ENCODE measurements at regions not wholly inside any gene's neighbourhood (a gene's known extent, or its start where the extent isn't known, plus 50 kb on each side); places are given as distances from the start of the nearest gene placed in this dataset.

DNA sequence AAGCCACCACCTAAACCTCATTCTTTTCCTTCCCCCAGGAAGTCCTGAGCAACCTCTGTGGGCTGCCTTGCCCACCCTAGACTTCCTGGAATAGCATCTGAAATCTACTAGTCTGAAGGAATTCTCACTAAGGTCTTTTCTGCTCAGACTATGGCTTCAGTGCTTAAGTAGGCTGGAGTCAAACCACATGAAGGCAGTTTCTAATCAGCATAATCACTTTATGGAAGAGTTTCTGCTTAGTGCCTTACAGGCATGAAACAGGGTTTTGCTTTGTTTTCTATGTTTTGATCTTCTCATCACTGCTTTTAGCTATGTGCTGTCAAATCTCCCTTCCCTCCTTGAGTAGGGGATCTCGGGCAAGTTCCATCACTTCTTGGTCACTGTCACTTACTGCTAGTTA, 117.7 kb downstream of the WT1 start:
- TF ChIP-seq, protein P1, sequence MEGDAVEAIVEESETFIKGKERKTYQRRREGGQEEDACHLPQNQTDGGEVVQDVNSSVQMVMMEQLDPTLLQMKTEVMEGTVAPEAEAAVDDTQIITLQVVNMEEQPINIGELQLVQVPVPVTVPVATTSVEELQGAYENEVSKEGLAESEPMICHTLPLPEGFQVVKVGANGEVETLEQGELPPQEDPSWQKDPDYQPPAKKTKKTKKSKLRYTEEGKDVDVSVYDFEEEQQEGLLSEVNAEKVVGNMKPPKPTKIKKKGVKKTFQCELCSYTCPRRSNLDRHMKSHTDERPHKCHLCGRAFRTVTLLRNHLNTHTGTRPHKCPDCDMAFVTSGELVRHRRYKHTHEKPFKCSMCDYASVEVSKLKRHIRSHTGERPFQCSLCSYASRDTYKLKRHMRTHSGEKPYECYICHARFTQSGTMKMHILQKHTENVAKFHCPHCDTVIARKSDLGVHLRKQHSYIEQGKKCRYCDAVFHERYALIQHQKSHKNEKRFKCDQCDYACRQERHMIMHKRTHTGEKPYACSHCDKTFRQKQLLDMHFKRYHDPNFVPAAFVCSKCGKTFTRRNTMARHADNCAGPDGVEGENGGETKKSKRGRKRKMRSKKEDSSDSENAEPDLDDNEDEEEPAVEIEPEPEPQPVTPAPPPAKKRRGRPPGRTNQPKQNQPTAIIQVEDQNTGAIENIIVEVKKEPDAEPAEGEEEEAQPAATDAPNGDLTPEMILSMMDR (IDR thresholded peaks at IDR 0.05) = no peak
- Histone ChIP-seq H3K9me3 (no peaks in the 10 kb centered on the region), H3K36me3 (ENCODE audit: low read depth) (no peaks in the 10 kb centered on the region), H3K4me3 (no peak overlapping the region), H3K4me1 (ENCODE audit: low read depth) (no peaks in the 10 kb centered on the region)
- ATAC-seq (no peak), DNase-seq (no peak)
- intact Hi-C loops (cut with DNase I, micrococcal nuclease) = no loop called here

DNA sequence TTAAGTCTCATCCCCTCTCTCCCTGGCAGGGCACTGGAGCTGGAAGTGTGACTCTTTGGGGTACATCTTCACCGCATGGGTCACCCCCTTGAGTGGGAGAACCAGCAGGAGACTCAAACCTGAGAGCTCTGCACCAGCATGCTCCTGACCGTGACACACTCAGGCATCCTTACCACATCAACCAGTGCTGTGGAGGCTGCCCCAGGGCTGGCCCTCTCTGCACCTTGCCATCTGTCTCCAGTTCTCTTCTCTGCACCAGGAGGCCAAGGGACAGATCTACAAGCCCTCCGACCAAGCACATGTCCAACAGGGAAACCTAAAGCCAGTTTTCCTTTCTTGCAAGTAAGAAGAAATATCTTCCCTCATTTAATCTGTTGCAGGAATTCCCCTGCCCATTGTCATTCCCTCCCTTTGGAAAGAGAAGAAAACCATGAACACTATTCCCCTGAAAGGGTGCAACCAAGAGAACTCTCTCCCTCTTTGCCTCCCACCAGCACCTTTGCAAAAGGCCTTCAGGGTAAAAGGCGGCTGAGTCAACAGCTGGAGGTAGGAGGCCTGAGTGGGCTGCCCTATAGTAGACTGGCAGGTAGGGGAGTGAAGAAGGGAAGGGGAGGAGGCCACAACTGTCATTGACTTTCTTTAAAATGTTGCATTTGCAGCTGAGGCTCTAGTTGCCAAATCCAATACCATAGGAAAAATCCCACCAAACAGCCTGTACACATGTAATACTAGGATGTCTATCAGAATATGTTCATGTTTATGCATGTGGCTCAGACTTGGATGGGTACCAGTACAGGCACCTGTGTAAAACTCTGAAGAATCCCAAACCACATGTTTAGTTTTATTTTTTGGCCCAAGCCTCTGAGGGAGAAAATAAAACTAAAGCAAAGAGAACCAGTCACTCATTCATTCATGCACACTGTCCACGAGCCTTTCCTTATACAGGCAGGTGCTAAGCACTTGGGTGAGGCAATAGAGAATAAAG, 117.0 kb downstream of the WT1 start:
- Histone ChIP-seq H3K4me3 (no peak overlapping the region), H3K9me3 (no peaks in the 10 kb centered on the region), H3K4me1 (ENCODE audit: low read depth) (no peaks in the 10 kb centered on the region), H3K36me3 (ENCODE audit: low read depth) (no peaks in the 10 kb centered on the region)
- DNase-seq (no peak), ATAC-seq (no peak)
- intact Hi-C loops (cut with DNase I, micrococcal nuclease) = no loop called here
- TF ChIP-seq, protein P1 (IDR thresholded peaks at IDR 0.05) = no peak

DNA sequence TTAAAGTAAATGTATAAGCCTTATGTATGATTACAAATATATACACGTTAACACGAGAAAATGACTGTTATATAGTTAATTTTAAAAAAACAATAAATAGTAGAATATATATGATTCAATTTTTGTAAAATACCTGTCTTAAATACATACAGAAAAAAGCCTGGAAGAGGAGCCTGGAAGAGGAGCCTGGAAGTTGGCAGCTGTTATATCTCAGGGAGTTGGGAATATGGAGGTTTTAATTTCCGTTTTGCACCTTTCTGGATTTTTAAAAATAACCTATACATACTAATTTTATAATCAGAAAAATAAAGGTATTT, 111.6 kb downstream of the WT1 start:
- no peak overlapping the region for H3K4me3 ChIP-seq
- H3K4me1 ChIP-seq (ENCODE audit: low read depth) = no peaks in the 10 kb centered on the region
- TF ChIP-seq, protein P1 (IDR thresholded peaks at IDR 0.05) = no peak
- DNase-seq (no peak), ATAC-seq (no peak)
- intact Hi-C loops (cut with DNase I, micrococcal nuclease) = loop anchor here in 1 of 2 donors (10.0 kb wide), 1 partner anchor 471 kb away; the partner anchor contains the start of gene CCDC73
- no peaks in the 10 kb centered on the region for H3K36me3 ChIP-seq (ENCODE audit: low read depth)
- no peaks in the 10 kb centered on the region for H3K9me3 ChIP-seq

DNA sequence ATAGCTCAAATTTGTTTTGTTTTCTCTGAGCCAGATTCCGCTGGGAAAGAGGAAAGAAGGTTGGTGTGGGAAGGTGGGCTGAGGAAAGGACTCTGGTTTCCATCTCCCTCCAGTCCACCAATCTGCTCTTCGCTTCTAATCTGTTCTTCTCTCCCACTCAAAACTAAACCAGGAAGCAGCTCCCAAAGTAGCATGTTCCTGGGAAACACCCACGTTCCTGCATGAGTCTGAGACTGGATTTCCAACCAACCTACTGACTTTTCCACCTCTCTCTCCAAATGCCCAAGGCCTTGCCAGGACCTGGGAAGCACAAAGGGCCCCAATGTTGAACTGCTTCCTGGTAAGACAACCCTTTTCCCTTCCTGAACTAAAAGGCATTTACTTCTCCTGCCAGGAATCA, 110.2 kb downstream of the WT1 start:
- H3K9me3 ChIP-seq = no peaks in the 10 kb centered on the region
- H3K4me3 ChIP-seq = no peak overlapping the region
- intact Hi-C loops (cut with DNase I, micrococcal nuclease) = loop anchor here in 1 of 2 donors (10.0 kb wide), 1 partner anchor 470 kb away; the partner anchor contains the start of gene CCDC73
- ATAC-seq (no peak), DNase-seq (no peak)
- no peaks in the 10 kb centered on the region for H3K4me1 ChIP-seq (ENCODE audit: low read depth)
- TF ChIP-seq, protein P1 (IDR thresholded peaks at IDR 0.05) = no peak
- no peaks in the 10 kb centered on the region for H3K36me3 ChIP-seq (ENCODE audit: low read depth)

DNA sequence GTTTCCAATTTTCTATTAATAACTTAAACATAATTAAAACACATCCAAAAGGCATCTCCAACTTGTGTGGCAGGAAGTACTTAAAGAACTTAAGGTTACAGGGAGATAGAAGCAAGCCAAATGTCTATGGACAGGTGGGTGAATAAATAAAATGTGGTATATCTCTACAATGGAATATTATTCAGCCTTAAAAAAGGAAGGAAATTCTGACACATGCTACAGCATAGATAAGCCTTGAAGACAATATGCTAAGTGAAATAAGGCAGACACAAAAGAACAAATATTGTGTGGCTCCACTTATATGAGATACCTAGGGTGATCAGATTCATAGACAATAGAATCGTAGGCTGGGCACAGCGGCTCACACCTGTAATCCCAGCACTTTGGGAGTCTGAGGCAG, 109.6 kb downstream of the WT1 start:
- Histone ChIP-seq H3K9me3 (no peaks in the 10 kb centered on the region), H3K4me1 (ENCODE audit: low read depth) (no peaks in the 10 kb centered on the region), H3K4me3 (no peak overlapping the region), H3K36me3 (ENCODE audit: low read depth) (no peaks in the 10 kb centered on the region)
- intact Hi-C loops (cut with DNase I, micrococcal nuclease) = loop anchor here in 1 of 2 donors (10.0 kb wide), 1 partner anchor 469 kb away; the partner anchor contains the start of gene CCDC73
- ATAC-seq (no peak), DNase-seq (no peak)
- TF ChIP-seq, protein P1 (IDR thresholded peaks at IDR 0.05) = no peak

All from mucosa of descending colon (tissue), 3 donors.